Kidney epithelial cell (primary cell): ENCODE measurements at regions not wholly inside any gene's neighbourhood (a gene's known extent, or its start where the extent isn't known, plus 50 kb on each side); places are given as distances from the start of the nearest gene placed in this dataset.

Experiments used
- DNase-seq: peaks from one replicate; pipeline ENCODE4 v3.0.0-alpha.2; 2010; ENCODE audit warnings: low read depth
- H3K27me3 ChIP-seq: 2 replicates; pipeline ENCODE4 v1.6.0; 2011; ENCODE audit warnings: low read length; ENCODE audit not compliant: control insufficient read depth, insufficient read depth
- H3K36me3 ChIP-seq: 2 replicates; pipeline ENCODE4 v1.5.1; 2011; ENCODE audit warnings: low read length; ENCODE audit not compliant: control insufficient read depth, insufficient read depth
- H3K4me3 ChIP-seq: 2 replicates; pipeline ENCODE4 v1.5.1; 2011; ENCODE audit warnings: low read depth, mild to moderate bottlenecking, control low read depth, low read length
- CTCF ChIP-seq: IDR thresholded peaks from 2 replicates; pipeline ENCODE4 v1.5.1; 2011; ENCODE audit warnings: mild to moderate bottlenecking, moderate library complexity, low read length, control low read depth, inconsistent platforms; ENCODE audit not compliant: insufficient read depth, poor library complexity, severe bottlenecking

DNA sequence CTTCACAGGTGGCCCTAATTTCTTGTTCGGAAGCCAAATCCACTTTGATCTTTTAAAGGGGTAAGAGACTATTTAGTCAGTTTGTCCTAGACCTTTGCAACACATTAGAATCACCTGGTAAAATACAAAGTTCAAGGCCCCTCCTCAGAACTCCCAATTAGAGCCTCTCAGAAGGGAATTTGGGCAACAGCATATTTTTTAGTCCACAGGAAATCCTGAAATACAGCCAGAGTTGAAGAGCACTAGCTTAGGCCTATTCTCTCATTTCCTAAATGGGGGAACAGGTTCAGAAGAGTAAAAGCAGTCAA lies 151.3 kb upstream of the FSCB start:
- no peaks in the 10 kb centered on the region for H3K27me3 ChIP-seq
- no peak for DNase-seq
- TF ChIP-seq CTCF = no peak
- H3K4me3 ChIP-seq = no peak overlapping the region
- H3K36me3 ChIP-seq = no peaks in the 10 kb centered on the region

- peak; percentile 5 for DNase-seq
- Histone ChIP-seq H3K36me3 (no peaks in the 10 kb centered on the region), H3K27me3 (no peaks in the 10 kb centered on the region), H3K4me3 (no peak overlapping the region)
- TF ChIP-seq CTCF = peak; percentile 46
These were observed 150.8 kb upstream of the FSCB start for GRCh38 chr14:44657696-44658388.

GRCh38 chr14:44657203-44657602 lies 150.1 kb upstream of the FSCB start:
- Histone ChIP-seq H3K4me3 (no peak overlapping the region), H3K27me3 (no peaks in the 10 kb centered on the region), H3K36me3 (no peaks in the 10 kb centered on the region)
- DNase-seq = no peak
- no peak for TF ChIP-seq CTCF

DNA sequence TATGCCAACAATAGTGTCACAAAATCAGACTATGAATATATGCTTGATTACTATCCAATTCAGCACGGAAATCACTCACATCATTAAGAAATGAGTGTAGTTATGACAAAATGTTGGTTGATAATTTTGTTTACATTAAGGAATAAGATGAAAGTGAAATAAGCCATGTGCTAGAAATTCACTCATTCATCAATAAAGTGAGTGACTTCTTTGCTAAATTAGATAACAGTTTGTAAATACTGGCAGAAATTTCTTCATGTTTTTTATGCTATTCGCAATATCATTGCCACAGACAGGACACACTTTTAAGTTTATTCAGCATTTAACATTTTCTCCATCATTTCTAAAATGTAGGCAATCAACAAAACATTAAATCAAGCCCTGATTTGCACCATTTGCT lies 147.5 kb upstream of the FSCB start:
- DNase-seq = no peak
- Histone ChIP-seq H3K4me3 (no peak overlapping the region), H3K36me3 (no peaks in the 10 kb centered on the region), H3K27me3 (no peaks in the 10 kb centered on the region)
- TF ChIP-seq CTCF = no peak

DNA sequence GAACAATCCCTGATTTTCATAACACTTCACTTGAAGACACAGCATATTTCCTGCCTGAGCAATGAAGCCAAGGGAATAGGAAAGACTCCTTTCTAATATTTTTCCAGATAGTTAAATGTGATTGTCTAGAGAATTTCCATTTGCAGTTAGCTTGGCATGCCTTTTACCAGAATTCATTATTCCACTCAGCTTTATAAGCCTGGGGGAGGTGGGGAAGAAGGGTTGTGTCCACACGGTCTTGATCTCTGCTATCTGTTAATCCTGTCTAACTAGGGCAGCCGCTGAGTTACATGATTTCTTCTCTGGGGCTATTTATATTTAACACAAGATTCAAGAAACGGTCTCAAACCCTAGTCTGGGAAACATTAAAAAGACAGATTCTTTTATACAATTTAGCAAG lies 146.6 kb upstream of the FSCB start:
- no peak for DNase-seq
- H3K4me3 ChIP-seq = no peak overlapping the region
- H3K36me3 ChIP-seq = no peaks in the 10 kb centered on the region
- no peaks in the 10 kb centered on the region for H3K27me3 ChIP-seq
- TF ChIP-seq CTCF = no peak

GRCh38 chr14:44652640-44653039 lies 145.6 kb upstream of the FSCB start:
- no peak for DNase-seq
- TF ChIP-seq CTCF = no peak
- no peak overlapping the region for H3K4me3 ChIP-seq
- no peaks in the 10 kb centered on the region for H3K36me3 ChIP-seq
- H3K27me3 ChIP-seq = no peaks in the 10 kb centered on the region
